NCI-H526 (cell line): ENCODE measurements at regions not wholly inside any gene's neighbourhood (a gene's known extent, or its start where the extent isn't known, plus 50 kb on each side); places are given as distances from the start of the nearest gene placed in this dataset.

Source experiments
- DNase-seq, 2 experiments: peaks; one replicate each; lab custom pipeline; 2025; lab: John Stamatoyannopoulos, UW

- DNase-seq, result no peak
Measured at GRCh38 chr3:36193448-36193847, 186.9 kb upstream of the STAC start.

GRCh38 chr3:36196058-36196457 is 184.2 kb upstream of the STAC start:
- no peak for DNase-seq

GRCh38 chr3:36197151-36197550 is 183.2 kb upstream of the STAC start:
- DNase-seq, result no peak

- DNase-seq, result no peak
Measured at GRCh38 chr3:36201546-36201945, 178.8 kb upstream of the STAC start.

- DNase-seq, result no peak
Measured at GRCh38 chr3:36206956-36207580, 173.2 kb upstream of the STAC start.

- no peak for DNase-seq
Measured at GRCh38 chr3:36210840-36211651, 169.3 kb upstream of the STAC start.

GRCh38 chr3:36211652-36211999 is 168.7 kb upstream of the STAC start:
- no peak for DNase-seq

- no peak for DNase-seq
Measured at GRCh38 chr3:36212251-36212650, 168.1 kb upstream of the STAC start.

GRCh38 chr3:36214460-36214859 is 165.8 kb upstream of the STAC start:
- no peak for DNase-seq

GRCh38 chr3:36215241-36215640 is 165.1 kb upstream of the STAC start:
- no peak for DNase-seq

- no peak for DNase-seq
Measured at GRCh38 chr3:36219398-36219797, 160.9 kb upstream of the STAC start.

GRCh38 chr3:36220173-36220572 is 160.1 kb upstream of the STAC start:
- DNase-seq, result no peak

GRCh38 chr3:36221975-36222374 is 158.3 kb upstream of the STAC start:
- no peak for DNase-seq

GRCh38 chr3:36227980-36228379 is 152.3 kb upstream of the STAC start:
- DNase-seq, result no peak

- DNase-seq, result no peak
Measured at GRCh38 chr3:36229496-36229895, 150.8 kb upstream of the STAC start.

GRCh38 chr3:36232797-36233489 is 147.4 kb upstream of the STAC start:
- no peak for DNase-seq

GRCh38 chr3:36244728-36245127 is 135.6 kb upstream of the STAC start:
- DNase-seq, result no peak

GRCh38 chr3:36248374-36248773 is 131.9 kb upstream of the STAC start:
- no peak for DNase-seq

GRCh38 chr3:36250191-36250590 is 130.1 kb upstream of the STAC start:
- DNase-seq, result no peak

GRCh38 chr3:36257158-36257852 is 123.0 kb upstream of the STAC start:
- DNase-seq, result no peak

GRCh38 chr3:36258421-36258820 is 121.9 kb upstream of the STAC start:
- no peak for DNase-seq

- no peak for DNase-seq
Measured at GRCh38 chr3:36259580-36259979, 120.7 kb upstream of the STAC start.

- DNase-seq, result no peak
Measured at GRCh38 chr3:36269274-36269673, 111.0 kb upstream of the STAC start.
